ENCODE measurements at regions not wholly inside any gene's neighbourhood (a gene's known extent, or its start where the extent isn't known, plus 50 kb on each side); places are given as distances from the start of the nearest gene placed in this dataset.

- no peak for DNase-seq
Observed at GRCh38 chr13:103973740-103974139, 907.5 kb upstream of the SLC10A2 start.

GRCh38 chr13:103969520-103970050 is 903.4 kb upstream of the SLC10A2 start:
- DNase-seq, result no peak

GRCh38 chr13:103965506-103966243 is 899.5 kb upstream of the SLC10A2 start:
- peak; percentile 19 for DNase-seq

- no peak for DNase-seq
Observed at GRCh38 chr13:103961784-103962183, 895.6 kb upstream of the SLC10A2 start.

- DNase-seq, result no peak
Observed at GRCh38 chr13:103961129-103961528, 894.9 kb upstream of the SLC10A2 start.

- no peak for DNase-seq
Observed at GRCh38 chr13:103960001-103960400, 893.8 kb upstream of the SLC10A2 start.

- no peak for DNase-seq
Observed at GRCh38 chr13:103958691-103959090, 892.5 kb upstream of the SLC10A2 start.

- no peak for DNase-seq
Observed at GRCh38 chr13:103957939-103958338, 891.7 kb upstream of the SLC10A2 start.

- DNase-seq, result no peak
Observed at GRCh38 chr13:103953859-103954258, 887.6 kb upstream of the SLC10A2 start.

- no peak for DNase-seq
Observed at GRCh38 chr13:103952183-103952582, 886.0 kb upstream of the SLC10A2 start.

GRCh38 chr13:103948426-103948825 is 882.2 kb upstream of the SLC10A2 start:
- no peak for DNase-seq

GRCh38 chr13:103945836-103946235 is 879.6 kb upstream of the SLC10A2 start:
- DNase-seq, result no peak

- no peak for DNase-seq
Observed at GRCh38 chr13:103941506-103942140, 875.4 kb upstream of the SLC10A2 start.

- DNase-seq, result no peak
Observed at GRCh38 chr13:103935117-103935516, 868.9 kb upstream of the SLC10A2 start.

- no peak for DNase-seq
Observed at GRCh38 chr13:103931885-103932284, 865.7 kb upstream of the SLC10A2 start.

GRCh38 chr13:103931331-103931845 is 865.2 kb upstream of the SLC10A2 start:
- DNase-seq, result no peak

GRCh38 chr13:103926118-103926517 is 859.9 kb upstream of the SLC10A2 start:
- no peak for DNase-seq

GRCh38 chr13:103908911-103909310 is 842.7 kb upstream of the SLC10A2 start:
- no peak for DNase-seq

GRCh38 chr13:103908274-103908673 is 842.1 kb upstream of the SLC10A2 start:
- no peak for DNase-seq

- no peak for DNase-seq
Observed at GRCh38 chr13:103903790-103904189, 837.6 kb upstream of the SLC10A2 start.

GRCh38 chr13:103898481-103898880 is 832.3 kb upstream of the SLC10A2 start:
- DNase-seq, result no peak

- DNase-seq, result no peak
Observed at GRCh38 chr13:103895835-103896531, 829.8 kb upstream of the SLC10A2 start.

- no peak for DNase-seq
Observed at GRCh38 chr13:103894626-103895025, 828.4 kb upstream of the SLC10A2 start.
